Naive B cell (primary cell): ENCODE measurements at regions not wholly inside any gene's neighbourhood (a gene's known extent, or its start where the extent isn't known, plus 50 kb on each side); places are given as distances from the start of the nearest gene placed in this dataset.
"Not testable (repeated sequence)": the region's sequence is repeated elsewhere in the genome, so short reads cannot be mapped to it uniquely, and the experiment has no call there.

Source experiments
- ATAC-seq, 2 donors: fragments of 150-1000 bp; cut with Tn5 transposase; 2 replicates each; pipeline ENCODE4 v1.10.0; 2021; ENCODE audit warnings: low read depth in 2 of 2, mild to moderate bottlenecking in 2 of 2, moderate library complexity in 2 of 2
- DNase-seq: peaks from one replicate; pipeline ENCODE4 v3.0.0; 2022
- H3K27ac Mint-ChIP-seq, 6 donors: one replicate each; pipeline ENCODE4 v1.8.0; 2020 to 2022; ENCODE audit warnings: mild to moderate bottlenecking in 6 of 6, mixed read lengths in 6 of 6, moderate library complexity in 5 of 6, inconsistent platforms in 2 of 6
- H3K27me3 Mint-ChIP-seq, 3 donors: one replicate each; pipeline ENCODE4 v1.8.0; 2021 to 2022; ENCODE audit warnings: mixed read lengths in 3 of 3, mild to moderate bottlenecking in 1 of 3
- H3K36me3 Mint-ChIP-seq, 2 donors: one replicate each; pipeline ENCODE4 v1.8.0; 2020 to 2022; ENCODE audit warnings: mixed read lengths in 2 of 2, inconsistent platforms in 1 of 2, mild to moderate bottlenecking in 1 of 2
- H3K4me1 Mint-ChIP-seq, 3 donors: one replicate each; pipeline ENCODE4 v1.8.0; 2020 to 2022; ENCODE audit warnings: mixed read lengths in 3 of 3, inconsistent platforms in 1 of 3, mild to moderate bottlenecking in 1 of 3, moderate library complexity in 1 of 3
- H3K4me3 Mint-ChIP-seq, 8 donors: one replicate each; pipeline ENCODE4 v1.8.0; 2020 to 2022; ENCODE audit warnings: mild to moderate bottlenecking in 8 of 8, mixed read lengths in 8 of 8, moderate library complexity in 8 of 8, inconsistent platforms in 2 of 8
- H3K9me3 Mint-ChIP-seq, 7 donors: one replicate each; pipeline ENCODE4 v1.8.0; 2020 to 2022; ENCODE audit warnings: mixed read lengths in 7 of 7, mild to moderate bottlenecking in 5 of 7, inconsistent platforms in 2 of 7, moderate library complexity in 1 of 7

DNA sequence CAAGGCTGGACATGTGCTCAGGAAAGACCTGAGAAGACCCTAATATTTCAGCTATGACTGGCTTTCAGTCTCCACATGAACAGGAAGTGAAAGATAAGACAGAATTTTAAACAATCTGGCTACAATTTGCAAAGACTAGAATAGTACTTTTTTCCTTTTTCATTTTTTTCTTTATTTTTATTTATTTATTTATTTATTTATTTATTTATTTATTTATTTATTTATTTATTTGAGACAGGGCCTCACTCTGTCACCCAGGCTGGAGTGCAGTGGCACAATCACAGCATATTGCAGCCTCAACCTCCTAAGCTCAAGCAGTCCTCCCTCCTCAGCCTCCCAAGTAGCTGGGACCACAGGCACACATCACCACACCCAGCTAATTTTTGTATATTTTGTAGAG is 61.1 kb upstream of the PHF6 start:
- peaks cover 7 to 26% (median 18%) of the 10 kb centered on the region in 7 donors for H3K9me3 Mint-ChIP-seq
- H3K4me3 Mint-ChIP-seq, DNase-seq, ATAC-seq, H3K4me1 Mint-ChIP-seq: not testable (repeated sequence)
- H3K36me3 Mint-ChIP-seq, result peaks cover 4 to 14% of the 10 kb centered on the region in 2 donors
- H3K27ac Mint-ChIP-seq, result peak overlapping the region in 1 of 6 donors; percentile 7
- H3K27me3 Mint-ChIP-seq, result peaks cover 0 to 11% (median 9%) of the 10 kb centered on the region in 3 donors

GRCh38 chrX:134313418-134313817 is 59.7 kb upstream of the PHF6 start:
- Mint-ChIP-seq H3K4me1 (no peaks in the 10 kb centered on the region), H3K36me3 (peaks cover 4 to 14% of the 10 kb centered on the region in 2 donors), H3K9me3 (peaks cover 7 to 26% (median 18%) of the 10 kb centered on the region in 7 donors), H3K4me3 (no peak overlapping the region), H3K27me3 (peaks cover 0 to 11% (median 9%) of the 10 kb centered on the region in 3 donors), H3K27ac (no peak overlapping the region)
- ATAC-seq, result no peak
- DNase-seq, result no peak

DNA sequence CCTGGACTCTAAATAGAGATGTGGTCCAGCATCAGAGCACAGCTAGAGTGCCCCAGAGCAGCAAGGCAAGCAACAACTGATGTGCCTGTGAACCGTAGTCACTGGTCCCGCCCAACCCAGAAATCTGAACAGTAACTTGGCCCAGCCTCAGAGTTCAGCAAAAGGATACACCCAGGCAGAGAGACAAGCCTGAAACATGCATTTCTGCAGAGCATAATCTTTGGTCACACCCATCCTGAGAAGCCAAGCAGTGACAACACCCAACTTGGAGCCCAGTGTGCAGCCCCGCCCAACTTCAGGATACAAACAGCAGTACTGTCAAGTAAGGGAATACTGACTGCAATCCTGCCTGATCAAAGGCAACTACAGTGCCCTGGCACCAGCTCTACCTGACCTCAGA is 57.2 kb upstream of the PHF6 start:
- Mint-ChIP-seq H3K27me3 (peaks cover 0 to 11% (median 9%) of the 10 kb centered on the region in 3 donors), H3K27ac (peak overlapping the region in 1 of 6 donors; percentile 34), H3K9me3 (peaks cover 7 to 26% (median 18%) of the 10 kb centered on the region in 7 donors), H3K4me3 (no peak overlapping the region), H3K4me1 (no peaks in the 10 kb centered on the region), H3K36me3 (peaks cover 4 to 14% of the 10 kb centered on the region in 2 donors)
- no peak for DNase-seq
- no peak for ATAC-seq
